ENCODE measurements at regions not wholly inside any gene's neighbourhood (a gene's known extent, or its start where the extent isn't known, plus 50 kb on each side); places are given as distances from the start of the nearest gene placed in this dataset.

DNA sequence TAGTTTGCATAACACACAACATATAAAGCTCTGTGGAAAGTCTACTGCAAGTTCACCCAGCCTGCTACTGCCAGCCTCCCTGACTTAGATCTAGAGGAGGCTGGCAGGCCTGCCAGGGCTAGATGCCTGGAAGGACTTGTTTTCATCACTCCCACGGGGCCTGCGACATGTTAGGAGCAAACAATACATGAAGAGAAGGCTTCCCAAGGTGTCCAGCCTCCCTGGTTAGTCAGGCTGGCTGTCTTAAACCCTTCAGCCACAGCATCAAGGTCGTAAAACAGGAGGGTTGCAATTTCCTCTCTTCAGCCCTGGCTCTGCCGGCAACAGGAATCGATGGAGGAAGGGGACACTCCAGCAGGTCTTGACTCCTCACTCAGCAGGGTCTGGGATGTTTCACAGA is 104.5 kb downstream of the NGF start:
- no peak for DNase-seq

DNA sequence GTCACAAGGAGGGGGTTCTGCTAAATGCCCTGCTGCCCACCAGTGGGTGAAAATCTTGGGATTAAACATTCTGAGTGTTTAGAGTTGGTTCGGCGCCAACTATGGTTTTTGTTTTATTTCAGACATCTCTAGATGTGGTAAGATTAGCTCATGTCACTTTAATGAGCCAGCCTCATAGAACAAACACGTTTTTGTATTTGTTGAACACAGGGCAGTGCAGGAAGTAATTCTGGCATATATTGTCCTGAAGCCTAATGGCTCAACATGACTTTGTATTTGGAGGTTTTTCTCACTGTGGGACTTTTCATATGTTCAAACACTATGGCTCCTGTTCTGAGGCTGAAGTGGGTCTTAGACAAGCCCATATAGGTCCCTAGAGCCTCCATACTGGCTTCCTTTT is 107.8 kb downstream of the NGF start:
- DNase-seq = no peak

DNA sequence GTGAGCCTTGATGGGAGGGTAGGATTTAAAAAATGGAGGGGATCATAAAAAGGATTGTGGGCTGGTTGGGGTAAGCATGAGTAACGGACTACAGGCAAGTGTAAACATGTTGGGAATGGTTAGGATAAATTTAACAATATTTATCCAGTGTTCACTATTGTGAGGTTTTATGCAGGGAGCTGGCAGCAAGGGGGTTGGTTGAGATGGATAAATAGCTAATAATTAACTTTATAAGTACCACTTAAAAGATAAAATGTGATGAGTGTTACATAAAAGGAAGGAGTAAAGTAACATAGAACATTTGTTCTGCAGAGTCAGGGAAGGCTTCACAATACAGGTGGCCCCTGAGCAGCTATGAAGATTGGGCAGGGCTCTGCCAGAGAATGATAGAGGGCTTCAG is 109.0 kb downstream of the NGF start:
- peak; percentile 46 for DNase-seq

DNA sequence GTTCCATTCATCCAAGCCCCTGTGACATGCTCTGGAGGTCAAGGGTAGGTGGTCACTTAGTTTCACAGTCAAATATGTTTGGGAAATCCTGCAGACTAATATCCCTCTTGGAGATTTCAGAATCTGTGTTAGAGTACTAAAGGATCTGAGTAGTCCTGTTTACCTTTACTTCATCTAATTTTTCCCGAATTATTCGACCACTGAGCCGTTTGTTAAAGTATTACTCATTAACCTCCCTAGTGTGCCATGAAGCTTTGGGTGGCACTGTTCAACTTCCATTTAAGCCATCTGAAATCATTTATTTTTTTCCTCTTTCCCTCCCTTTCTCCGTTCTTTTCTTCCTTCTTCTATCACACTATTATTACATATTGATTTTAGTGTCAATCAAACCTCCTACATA is 109.9 kb downstream of the NGF start:
- DNase-seq = no peak

DNA sequence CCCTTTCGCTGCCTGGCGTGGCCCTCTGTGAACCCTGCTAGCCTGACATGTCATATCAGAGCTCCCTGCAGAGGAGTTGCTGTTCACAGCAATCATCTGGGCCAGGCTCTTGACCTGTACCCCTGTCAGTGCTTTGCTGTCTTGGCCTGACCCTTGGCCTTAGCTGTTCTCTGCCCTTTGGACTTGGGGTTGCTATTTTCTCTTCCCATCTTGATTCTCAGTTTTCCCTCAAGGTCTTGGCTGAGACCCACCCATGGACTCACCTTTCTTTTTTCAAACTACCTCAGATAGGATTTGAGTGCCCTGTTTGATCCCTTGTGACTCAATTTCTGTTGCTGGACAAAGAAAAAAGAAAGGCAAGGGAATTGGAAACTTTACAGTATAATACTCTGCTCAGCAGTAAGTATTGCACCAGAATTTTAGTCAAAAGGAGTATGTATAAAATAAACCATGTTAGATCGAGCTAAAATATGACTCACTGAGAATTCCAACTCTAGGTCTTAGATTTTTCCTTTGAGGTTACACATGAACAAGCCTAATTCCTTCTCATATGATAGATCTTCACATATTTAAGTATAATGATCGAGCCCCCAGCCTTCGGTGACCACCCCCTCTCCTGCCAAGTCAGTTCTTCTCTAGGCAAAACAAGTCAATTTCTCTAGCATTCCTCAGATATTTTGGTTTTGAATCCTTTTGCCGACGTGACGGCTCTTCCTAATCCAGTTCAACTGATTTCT is 110.5 kb downstream of the NGF start:
- no peak for DNase-seq

DNA sequence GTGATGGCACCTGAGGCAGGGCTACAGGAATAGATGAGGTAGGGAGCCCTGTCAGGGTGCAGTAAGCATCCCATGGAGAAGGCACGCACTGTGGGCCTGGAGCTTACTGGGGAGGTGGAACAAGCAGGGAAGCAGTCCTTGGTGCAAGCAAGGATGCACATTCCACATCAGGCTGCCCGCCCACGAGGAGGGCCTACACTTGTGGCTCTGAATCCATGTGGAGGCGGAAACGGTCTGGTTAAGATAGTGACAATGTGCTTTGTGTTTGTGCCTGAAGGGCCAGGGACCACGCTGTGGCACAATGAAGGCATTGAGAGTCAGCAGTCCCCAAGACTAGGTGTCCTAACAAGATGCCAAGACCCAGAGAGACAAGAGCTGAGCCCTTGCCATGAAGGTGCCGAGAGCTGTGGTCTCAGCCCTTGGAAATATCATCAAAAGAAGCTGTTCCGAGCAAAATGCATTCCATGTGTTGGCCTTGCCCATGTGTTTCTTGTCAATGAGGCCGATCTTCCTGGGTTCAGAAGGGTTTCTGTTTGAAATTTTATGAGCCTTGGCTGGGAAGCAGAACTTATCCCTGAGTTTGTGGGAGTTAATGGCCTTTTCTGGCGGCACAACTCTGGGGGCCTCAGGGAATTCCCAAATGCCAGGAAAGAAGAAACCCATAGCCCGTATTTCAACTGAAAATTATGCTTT is 111.9 kb downstream of the NGF start:
- DNase-seq = no peak

DNA sequence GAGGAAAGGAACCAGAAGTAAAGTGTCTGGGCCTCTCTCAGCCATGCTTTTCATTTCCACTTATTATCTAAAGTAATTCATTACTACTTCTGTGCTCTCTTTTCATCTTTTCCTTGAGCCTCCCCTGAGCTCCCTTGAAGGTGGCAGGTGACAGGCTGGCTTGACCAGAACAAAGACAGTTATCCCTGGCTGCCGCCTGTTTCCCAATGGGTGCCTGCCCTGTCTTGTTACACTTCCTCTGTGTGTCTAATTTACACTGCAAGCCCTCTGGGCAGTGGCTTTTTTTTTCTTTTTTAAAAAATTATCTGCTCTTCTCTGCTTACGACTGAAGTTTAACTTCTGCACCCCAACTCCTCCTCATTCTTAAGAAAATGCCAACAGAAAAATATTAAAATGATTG is 113.4 kb downstream of the NGF start:
- no peak for DNase-seq

DNA sequence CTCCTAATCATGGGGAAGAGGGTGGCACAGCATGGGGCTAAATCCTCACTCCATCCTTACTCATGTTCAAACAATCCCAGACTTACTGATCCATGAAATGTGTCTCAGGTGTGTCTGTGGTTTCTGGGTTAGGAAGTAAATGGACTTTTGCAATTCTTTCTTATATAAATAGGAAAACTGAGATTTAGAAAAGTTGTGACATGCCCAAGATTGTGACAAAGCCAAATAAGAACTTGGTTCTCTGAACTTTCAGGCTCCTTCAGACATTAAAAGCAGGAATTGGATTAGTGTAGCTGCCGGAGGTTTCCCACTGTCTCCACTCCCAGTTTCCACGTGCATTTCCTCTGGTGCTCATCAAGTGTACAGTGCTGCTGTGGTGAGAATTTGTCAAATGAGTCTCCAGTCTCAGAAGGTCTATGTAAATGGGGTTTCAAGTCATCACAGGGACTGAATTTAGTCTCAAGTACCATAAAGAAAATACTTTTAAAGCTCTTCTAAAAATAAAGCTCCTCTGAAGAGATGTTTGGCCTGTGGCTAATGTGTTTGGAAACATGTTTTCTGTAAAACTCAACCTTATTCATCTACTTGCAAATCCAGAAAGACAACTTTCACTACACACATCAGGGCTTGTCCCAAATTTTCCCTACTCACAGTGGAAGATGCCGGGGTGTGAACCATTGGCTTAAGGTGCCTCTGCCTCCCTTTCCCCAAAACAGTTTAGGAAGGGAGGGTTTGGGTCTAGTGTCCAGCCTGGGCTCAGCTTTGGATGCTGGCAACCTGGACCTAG is 115.2 kb downstream of the NGF start:
- no peak for DNase-seq

DNA sequence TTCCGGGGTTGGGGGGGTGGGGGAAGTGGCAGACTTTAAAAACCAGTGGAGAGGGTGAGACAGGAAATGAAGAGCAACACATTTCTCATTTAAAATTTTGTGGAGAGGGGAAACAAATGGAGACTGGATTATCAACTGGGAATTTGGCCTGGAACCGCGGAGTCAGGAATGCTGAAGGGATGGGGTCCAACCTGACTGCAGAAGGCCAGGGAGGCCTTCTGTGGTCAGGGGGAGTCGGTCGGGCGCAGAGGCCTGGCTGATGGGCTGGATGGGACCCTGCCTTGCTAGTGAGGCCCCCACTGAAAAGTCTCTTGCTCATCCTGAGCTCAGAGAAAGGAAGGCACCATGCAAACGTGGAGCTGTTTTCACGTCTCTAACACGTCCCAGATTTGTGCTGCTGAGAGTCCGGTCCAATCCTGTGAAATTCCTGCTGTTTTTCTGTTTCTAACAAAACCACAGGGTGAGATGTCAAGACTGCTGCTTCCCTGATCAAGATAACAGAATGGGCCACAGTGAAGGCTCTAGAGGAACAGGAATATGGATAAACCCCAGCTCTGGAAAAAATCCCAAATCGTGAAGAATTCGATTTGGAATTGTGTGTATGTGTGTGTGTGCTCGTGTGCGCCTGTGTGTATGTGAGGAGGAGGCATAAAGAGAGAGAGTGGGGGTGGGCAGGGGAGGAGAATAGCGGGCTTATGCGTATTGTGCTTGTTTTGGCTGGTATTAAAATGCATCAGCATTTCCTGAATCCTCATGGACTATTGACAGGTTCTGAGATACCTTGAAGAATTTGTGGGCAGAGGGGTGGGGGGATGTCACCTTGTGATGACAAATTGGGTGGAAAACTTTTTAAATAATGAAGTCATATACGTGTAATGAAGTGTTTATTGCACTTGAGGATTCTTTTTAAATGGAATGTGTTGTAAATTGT is 117.4 kb downstream of the NGF start:
- DNase-seq = no peak

DNA sequence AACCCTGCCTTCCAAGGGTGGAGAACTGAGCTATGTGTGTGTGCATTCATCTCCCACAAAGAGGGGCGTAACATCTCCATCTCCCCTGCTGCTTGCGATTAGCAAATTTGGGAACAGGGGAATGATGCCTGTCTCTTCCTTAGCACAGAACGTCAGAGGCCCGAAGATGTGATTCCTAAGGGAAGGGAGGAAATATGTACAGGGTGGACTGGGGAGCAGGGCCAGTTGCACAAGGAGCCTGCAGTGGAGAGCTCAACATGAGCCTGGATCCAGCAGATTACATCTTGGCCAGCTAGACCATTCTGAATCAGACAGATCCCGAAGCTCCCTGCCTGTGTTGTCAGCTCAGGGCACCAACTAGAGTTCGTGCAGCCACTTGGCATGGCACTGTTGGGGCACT is 118.1 kb downstream of the NGF start:
- DNase-seq = no peak

DNA sequence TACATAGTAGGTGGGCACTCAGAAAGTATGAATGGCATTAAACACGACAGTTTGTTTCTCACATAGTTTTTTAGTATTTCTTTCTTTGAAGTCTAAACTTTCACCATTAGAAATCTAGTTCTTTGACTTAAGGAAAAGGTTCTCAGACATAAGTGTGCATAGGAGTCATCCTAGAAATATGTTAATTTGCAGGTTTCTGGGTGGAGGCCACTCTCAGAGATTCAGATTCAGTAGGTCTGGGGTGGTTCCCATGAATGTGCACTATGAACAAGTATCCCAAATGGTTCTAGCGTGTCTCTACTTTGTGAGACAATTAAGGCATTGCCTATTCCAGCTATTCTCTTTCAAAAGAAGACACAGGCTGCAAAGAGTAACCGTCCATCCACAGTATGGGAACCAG is 119.3 kb downstream of the NGF start:
- no peak for DNase-seq

DNA sequence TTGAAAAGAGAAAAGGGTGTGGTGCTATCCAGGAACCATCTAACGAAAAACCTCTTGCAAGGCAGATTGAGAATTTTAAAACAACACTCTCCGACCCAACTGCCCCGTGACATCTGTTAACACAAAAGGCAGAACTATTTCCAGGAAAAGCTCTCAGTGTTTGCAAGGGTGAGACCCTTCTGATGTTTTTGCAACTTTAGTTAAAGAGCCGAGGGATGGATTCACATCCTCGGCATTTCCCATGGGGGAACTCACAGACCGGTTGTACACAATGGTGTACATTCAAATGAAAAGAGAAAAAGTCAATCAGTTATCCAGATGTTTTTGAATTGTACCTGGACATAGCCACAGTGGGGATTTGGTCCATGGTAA is 120.0 kb downstream of the NGF start:
- no peak for DNase-seq

DNA sequence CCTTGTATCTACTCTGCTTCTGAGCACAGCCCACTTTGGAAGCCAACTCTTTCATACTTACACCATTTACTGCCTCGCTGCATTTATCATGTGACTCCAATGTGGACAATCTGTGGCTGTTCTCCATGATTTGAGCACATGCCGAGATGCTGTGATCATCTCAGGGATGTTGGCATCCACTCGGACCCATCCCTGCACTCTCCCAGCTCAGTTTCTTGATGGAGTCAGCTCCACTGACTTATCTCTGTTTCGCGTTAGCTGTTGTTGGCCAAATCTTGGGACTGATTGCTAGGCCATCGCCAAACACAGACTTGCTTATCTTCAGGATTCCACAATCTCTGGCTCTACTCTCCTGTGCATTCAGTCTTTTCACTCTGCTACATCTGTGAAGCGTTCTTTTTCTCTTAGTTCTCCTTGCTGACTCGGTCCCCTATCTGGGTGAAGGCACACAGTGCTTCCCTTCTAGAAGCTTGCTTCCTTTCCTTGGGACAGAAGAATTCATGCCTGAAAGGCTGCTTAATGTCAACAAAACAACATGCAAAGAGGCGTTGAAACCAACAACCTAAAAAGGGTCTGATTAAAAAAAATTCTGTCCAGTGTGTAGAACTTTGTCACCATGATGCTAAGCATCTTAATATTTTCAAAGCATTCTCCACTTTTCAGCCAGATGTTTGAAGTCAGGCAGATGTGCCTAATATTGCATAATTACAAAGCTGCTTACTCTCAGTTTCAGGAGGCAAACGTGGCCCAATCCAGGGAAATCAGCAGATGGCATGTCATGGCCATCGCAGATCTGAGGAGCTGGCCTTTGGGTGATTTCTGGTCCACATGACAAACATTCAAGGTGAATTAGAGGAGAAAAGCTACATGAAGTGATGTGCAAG is 120.7 kb downstream of the NGF start:
- DNase-seq = no peak

DNA sequence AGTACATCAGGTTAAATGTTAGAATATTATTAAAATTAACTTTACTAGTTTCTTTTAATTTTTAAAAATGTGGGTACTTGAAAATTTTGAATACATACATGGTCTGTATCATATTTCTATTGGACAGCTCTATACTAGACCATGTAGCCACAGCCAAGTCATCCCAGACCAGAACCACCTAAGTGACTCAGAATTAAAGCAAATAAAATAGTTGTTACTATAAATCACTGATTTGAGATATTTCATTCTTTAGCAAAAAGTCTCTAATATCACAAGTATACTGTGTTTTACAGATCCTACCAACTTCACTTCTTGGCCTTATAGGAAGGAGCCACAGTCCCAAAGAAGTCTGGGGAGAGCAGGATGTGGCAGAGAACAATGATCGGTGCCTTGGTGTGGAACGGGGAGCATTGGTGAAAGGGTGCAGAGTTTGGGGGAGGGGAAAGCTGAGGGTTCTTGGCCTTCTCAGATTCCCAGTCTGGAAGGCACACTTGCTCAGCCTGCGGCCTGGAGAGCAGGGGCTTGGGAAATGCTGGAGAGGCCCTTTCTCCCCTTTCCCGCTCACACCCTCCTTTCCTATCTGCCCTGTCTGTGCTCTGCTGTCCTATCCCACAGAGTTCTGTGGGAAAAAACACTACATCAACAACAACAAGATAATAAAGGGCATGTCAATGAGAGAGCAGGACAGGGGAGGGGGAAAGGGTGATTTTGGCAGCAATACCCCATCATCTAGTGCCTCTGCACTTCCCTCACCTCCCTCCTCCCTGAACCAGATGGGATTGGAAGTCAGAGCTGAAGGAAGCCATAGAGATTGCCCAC is 122.1 kb downstream of the NGF start:
- DNase-seq = no peak

DNA sequence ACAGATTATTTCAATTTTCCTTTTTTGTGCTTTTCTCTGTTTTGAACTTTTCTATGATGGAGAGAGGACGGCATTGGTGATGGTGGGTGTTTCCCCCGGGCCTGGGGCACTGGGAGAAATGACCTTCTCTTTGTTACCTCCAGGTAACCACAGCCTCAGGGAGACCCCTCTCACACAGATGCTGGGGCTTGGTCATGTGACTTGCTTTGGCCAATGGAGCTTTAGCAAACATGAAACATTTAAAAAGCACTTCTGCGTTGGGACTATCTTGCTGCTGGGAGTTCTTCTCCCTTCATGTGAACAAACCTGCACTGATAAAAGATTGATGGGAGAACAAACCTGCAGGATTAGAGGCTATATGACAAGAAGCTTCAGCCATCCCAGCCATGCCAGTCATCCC is 122.9 kb downstream of the NGF start:
- DNase-seq = no peak

DNA sequence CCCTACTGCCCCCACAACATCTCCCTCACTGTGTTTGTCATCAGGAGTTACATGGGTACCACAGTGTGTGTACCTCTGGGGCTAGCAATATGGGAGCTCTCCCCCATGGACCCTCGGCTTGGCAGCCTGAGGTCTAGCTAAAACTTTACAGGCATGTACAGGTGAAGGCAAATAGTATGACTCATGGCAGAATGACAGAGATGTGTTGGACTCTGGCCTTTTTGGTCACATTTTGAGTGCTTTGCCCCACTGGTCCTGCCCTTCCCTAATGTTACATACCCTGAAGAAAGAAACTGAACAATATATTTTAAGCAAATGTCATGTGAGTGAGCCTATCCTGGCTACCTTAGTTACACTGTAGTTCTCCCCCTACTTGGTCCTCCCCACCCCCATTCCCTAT is 124.0 kb downstream of the NGF start:
- DNase-seq = no peak

DNA sequence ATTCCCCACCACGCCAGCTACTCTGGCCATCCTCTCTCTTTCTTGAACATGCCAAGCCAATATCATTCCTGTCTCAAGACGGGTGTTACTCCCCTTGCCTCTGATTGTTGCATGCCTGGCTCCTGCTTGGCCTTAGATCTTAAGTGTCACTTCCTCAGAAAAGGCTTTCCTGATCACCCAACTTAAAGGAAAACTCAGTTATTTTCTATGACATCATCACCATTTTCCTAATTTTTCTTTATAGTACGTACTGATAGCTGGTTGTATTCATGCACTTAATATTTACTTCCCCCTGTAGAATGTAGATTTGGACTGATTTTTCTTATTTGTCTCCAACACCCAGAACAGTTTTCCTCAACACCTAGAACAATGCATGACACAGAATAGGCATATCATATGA is 123.8 kb upstream of the TSPAN2 start:
- no peak for DNase-seq

DNA sequence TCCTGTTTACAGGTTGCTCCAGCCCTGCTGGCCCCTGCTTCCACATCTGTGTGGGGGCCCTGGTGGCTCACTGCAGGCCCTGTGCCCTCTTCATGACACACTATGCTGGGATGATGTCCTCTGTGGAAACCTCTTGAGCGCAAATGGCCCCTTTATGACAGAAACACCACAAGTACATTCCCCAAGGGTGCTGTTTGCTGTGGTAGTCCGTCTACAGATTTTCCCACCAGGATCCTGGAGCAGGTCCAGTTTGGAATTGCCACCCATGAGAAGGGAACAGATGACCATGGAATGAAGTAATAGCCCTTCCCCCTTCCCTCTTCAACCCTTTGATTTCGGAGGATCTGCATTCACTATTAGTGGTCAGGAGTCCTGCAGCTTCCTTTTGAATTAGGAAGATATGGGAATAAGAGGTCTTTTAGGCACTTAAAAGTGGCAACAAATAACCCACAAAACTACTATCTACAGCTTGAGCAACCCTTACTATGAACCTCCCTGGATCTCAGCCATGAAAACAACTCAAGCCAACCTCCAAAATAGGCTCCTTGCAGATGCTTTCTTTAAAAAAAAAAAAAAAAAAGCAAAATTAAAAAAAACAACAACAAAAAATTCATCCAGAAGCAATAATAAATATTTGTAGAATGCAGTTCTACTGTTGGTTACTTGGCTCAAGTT is 121.9 kb upstream of the TSPAN2 start:
- no peak for DNase-seq

DNA sequence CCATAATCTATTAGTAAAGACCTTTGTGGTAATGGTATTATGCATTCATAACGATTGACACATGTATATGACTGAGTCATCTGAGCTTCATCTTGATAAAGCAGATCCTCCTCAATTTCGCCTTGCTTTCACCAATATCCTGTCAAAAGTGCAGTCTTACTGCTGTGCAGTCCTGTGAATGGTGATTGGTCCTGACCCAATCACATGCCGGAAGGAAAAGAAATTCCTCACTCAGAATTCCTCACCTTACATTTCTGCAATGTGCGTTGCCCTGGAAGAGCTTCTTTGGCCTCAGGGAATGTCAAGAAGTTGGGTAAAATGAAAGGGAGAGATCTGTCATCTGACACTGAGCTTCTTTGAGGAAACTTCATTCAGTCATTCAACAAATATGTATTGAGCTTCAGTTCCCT is 121.0 kb upstream of the TSPAN2 start:
- DNase-seq = no peak

DNA sequence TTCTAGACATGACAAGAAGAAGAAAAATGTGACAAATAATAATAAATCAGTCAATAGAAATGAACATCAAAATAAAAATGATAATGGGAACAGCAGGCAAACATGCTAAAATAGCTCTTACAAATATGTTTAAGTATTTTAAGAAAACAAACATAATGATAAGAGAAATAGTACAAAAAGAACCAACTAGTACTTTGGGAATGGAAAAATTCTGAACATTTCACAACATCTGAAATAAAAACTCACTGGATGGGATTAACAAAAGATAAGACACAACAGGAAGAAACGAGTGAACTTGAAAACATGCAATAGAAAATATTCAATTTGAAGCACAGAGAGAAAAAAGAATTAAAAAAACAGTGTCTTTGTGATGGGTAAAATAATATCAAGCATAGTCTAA is 115.2 kb upstream of the TSPAN2 start:
- no peak for DNase-seq

DNA sequence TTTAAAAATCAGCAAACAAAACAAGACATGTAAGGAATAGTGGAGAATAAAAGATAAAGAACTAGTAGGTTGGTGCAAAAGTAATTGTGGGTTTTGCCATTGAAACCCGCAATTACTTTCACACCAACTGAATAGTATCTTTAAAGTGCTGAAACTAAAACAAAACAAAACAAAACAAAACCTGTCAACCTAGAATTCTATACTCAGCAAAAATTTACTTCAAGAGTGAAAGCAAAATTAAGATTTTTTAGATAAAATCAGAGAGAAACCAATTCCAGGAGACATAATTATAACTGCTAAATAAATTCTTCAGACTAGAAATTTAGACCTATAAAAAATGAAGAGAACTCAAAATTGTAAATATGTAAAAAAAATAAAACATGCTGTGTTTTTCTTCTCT is 114.0 kb upstream of the TSPAN2 start:
- no peak for DNase-seq

Data from NCI-H1417 treated with DMSO at 0.1 percent for 48 hours (cell line).